ENCODE measurements at regions not wholly inside any gene's neighbourhood (a gene's known extent, or its start where the extent isn't known, plus 50 kb on each side); places are given as distances from the start of the nearest gene placed in this dataset.

- DNase-seq = no peak
- intact Hi-C loops (cut with DNase I) = no loop called here
Observed at GRCh38 chr13:107124129-107124718, 556.3 kb upstream of the ARGLU1 start.

DNA sequence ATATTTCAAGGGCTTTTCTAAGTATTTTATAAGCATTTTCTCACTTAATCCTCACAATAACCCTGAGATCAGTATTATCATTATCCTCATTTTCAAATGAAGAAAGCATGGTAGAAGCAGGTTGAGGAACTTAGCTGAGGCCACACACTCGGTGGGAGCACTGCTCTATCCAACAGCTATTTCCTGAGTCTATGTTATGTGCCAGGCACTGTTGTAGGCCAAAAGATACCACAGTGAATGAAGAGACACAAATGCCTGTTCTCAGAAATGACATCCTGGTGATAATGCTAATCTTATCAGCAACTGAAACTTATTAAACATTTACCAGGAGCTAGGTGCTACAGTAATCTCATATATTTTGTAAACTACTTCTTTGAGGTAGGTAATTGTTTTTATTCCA is 553.9 kb upstream of the ARGLU1 start:
- H3K27ac ChIP-seq = no peak overlapping the region
- ATAC-seq (no peak), DNase-seq (no peak)
- H3K4me1 ChIP-seq = no peaks in the 10 kb centered on the region
- no peaks in the 10 kb centered on the region for H3K9me3 ChIP-seq
- intact Hi-C loops (cut with DNase I) = no loop called here
- no peaks in the 10 kb centered on the region for H3K27me3 ChIP-seq (ENCODE audit: low read depth)
- TF ChIP-seq, protein P1, sequence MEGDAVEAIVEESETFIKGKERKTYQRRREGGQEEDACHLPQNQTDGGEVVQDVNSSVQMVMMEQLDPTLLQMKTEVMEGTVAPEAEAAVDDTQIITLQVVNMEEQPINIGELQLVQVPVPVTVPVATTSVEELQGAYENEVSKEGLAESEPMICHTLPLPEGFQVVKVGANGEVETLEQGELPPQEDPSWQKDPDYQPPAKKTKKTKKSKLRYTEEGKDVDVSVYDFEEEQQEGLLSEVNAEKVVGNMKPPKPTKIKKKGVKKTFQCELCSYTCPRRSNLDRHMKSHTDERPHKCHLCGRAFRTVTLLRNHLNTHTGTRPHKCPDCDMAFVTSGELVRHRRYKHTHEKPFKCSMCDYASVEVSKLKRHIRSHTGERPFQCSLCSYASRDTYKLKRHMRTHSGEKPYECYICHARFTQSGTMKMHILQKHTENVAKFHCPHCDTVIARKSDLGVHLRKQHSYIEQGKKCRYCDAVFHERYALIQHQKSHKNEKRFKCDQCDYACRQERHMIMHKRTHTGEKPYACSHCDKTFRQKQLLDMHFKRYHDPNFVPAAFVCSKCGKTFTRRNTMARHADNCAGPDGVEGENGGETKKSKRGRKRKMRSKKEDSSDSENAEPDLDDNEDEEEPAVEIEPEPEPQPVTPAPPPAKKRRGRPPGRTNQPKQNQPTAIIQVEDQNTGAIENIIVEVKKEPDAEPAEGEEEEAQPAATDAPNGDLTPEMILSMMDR (IDR thresholded peaks at IDR 0.05) = no peak
- no peaks in the 10 kb centered on the region for H3K36me3 ChIP-seq
- H3K4me3 ChIP-seq = no peak overlapping the region

More at GRCh38 chr13:107124129-107124718, 556.3 kb upstream of the ARGLU1 start:
- Histone ChIP-seq H3K36me3 (no peaks in the 10 kb centered on the region), H3K27ac (no peak overlapping the region), H3K4me3 (no peak overlapping the region), H3K4me1 (no peaks in the 10 kb centered on the region), H3K27me3 (ENCODE audit: low read depth) (no peaks in the 10 kb centered on the region), H3K9me3 (no peaks in the 10 kb centered on the region)
- ATAC-seq = no peak
- TF ChIP-seq, protein P1 (IDR thresholded peaks at IDR 0.05) = peak; percentile 65

DNA sequence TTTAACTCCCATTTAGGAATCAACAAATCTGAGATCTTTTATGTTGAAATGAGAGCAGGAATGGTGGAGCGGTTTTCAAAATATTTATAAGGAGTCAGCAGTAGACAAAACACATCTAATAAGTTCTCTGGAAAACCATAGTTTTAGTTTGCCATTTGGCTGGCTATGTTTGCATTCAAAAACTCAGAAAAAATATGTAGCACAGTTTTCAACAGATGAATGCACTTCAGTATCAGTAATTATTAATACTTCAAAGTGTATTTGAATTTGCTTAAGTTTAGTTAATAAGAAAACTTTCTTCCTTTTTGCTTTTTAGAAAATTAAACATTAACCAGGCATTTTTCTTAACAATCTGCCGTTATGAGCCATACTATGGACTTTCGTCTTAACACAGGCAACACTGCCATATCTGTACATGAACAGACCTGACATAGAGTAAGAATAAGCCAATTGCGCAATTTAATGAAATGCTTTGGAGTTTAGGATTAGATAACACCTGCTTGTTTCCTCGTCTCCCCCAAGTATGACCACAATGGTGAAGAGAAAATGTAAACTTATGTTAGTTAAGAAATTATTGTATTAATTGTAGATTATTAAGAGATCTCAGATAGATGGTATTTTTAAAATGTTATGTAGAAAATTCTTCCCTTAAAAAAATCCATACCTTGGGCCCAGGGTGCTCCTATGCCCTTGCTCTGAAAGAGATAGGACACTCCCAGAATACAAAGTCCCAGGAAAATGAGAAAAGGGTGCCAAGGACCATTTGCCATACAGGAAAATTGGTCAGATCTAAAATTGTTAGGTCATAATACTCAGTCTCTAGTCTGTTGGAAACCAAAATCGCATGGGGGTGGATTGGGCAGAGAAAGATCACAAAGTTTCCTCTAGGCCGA is 552.3 kb upstream of the ARGLU1 start:
- Histone ChIP-seq H3K4me1 (no peaks in the 10 kb centered on the region), H3K27ac (no peak overlapping the region), H3K4me3 (no peak overlapping the region), H3K27me3 (ENCODE audit: low read depth) (no peaks in the 10 kb centered on the region), H3K9me3 (no peaks in the 10 kb centered on the region), H3K36me3 (no peaks in the 10 kb centered on the region)
- TF ChIP-seq, protein P1 (IDR thresholded peaks at IDR 0.05) = no peak
- DNase-seq = no peak
- ATAC-seq = no peak
- intact Hi-C loops (cut with DNase I) = no loop called here

DNA sequence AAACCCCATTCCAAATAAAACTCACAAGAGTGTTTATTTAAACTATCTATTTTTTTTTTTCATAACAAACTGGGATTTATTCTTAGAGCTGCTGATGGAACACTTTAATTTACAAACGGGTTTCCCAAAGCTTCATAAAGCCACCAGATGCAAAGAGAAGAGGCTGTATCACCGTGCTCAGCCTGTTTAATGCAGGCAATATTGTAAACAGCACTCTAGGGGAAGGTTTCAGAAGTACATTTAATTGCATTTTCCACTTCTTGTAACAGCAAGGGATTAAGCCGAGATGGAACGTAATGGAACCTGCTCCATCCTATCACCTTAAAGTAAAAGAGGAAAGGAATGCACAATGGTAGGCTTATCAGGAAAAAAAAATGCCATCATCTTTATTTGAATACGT is 550.6 kb upstream of the ARGLU1 start:
- H3K36me3 ChIP-seq = no peaks in the 10 kb centered on the region
- H3K27ac ChIP-seq = no peak overlapping the region
- H3K4me1 ChIP-seq = no peaks in the 10 kb centered on the region
- H3K4me3 ChIP-seq = no peak overlapping the region
- H3K9me3 ChIP-seq = no peaks in the 10 kb centered on the region
- intact Hi-C loops (cut with DNase I) = no loop called here
- ATAC-seq (no peak), DNase-seq (no peak)
- H3K27me3 ChIP-seq (ENCODE audit: low read depth) = no peaks in the 10 kb centered on the region
- TF ChIP-seq, protein P1 (IDR thresholded peaks at IDR 0.05) = no peak

GRCh38 chr13:107117327-107118012 is 549.5 kb upstream of the ARGLU1 start:
- H3K9me3 ChIP-seq = no peaks in the 10 kb centered on the region
- H3K27ac ChIP-seq = no peak overlapping the region
- DNase-seq (no peak), ATAC-seq (no peak)
- H3K27me3 ChIP-seq (ENCODE audit: low read depth) = no peaks in the 10 kb centered on the region
- TF ChIP-seq, protein P1 (IDR thresholded peaks at IDR 0.05) = no peak
- no peak overlapping the region for H3K4me3 ChIP-seq
- intact Hi-C loops (cut with DNase I) = no loop called here
- no peaks in the 10 kb centered on the region for H3K36me3 ChIP-seq
- H3K4me1 ChIP-seq = no peaks in the 10 kb centered on the region

All from lower lobe of right lung (tissue), 2 donors.